ENCODE measurements at regions not wholly inside any gene's neighbourhood (a gene's known extent, or its start where the extent isn't known, plus 50 kb on each side); places are given as distances from the start of the nearest gene placed in this dataset.

- H2BK5ac ChIP-seq (ENCODE audit: low read depth, low read length): no peak overlapping the region
- no peaks in the 10 kb centered on the region for H3K4me1 ChIP-seq (replicated peaks in 1 of 4; ENCODE audit: control insufficient read depth in 3 of 4, insufficient read depth in 4 of 4, low read length in 3 of 4)
- no peaks in the 10 kb centered on the region for H3K27me3 ChIP-seq (replicated peaks in 1 of 4; ENCODE audit: control insufficient read depth in 3 of 4, extremely low read depth in 1 of 4, insufficient read depth in 3 of 4, low read length in 3 of 4)
- no peak overlapping the region for H4K8ac ChIP-seq (ENCODE audit: extremely low read depth, insufficient read depth, low read length)
- no peak overlapping the region for H3K14ac ChIP-seq (ENCODE audit: insufficient read length)
- no peak overlapping the region for H3K4ac ChIP-seq (replicated peaks; ENCODE audit: insufficient read length, low read depth, low read length)
- H3K4me2 ChIP-seq (ENCODE audit: insufficient read depth in 1 of 2, low read depth in 2 of 2, low read length in 2 of 2): no peak overlapping the region
- no peak overlapping the region for H2BK12ac ChIP-seq (ENCODE audit: low read depth, low read length)
- H2BK15ac ChIP-seq (ENCODE audit: low read length): no peak overlapping the region
- no peak for DNase-seq (ENCODE audit: low read depth in 1 of 2, low spot score in 2 of 2)
- H3K23ac ChIP-seq (ENCODE audit: insufficient read length): no peak overlapping the region
- no peaks in the 10 kb centered on the region for H4K20me1 ChIP-seq (replicated peaks in 1 of 2; ENCODE audit: control insufficient read depth in 1 of 2, insufficient read depth in 2 of 2, low read length in 2 of 2)
- no peaks in the 10 kb centered on the region for H3K79me1 ChIP-seq (ENCODE audit: low read depth, low read length)
- H2BK120ac ChIP-seq (replicated peaks; ENCODE audit: low read depth, low read length): no peak overlapping the region
- H3K56ac ChIP-seq (replicated peaks; ENCODE audit: insufficient read length, low read depth, low read length): no peak overlapping the region
- CTCF ChIA-PET (ENCODE audit: partially characterized antibody): no interaction called here
- no peak overlapping the region for H4K5ac ChIP-seq (ENCODE audit: insufficient read length, low read depth, low read length)
- H3K79me2 ChIP-seq (ENCODE audit: control insufficient read depth in 1 of 2, insufficient read depth in 2 of 2, low read length in 2 of 2): no peaks in the 10 kb centered on the region
- no peak overlapping the region for H2AFZ ChIP-seq (ENCODE audit: low read length)
- no peak overlapping the region for H2AK5ac ChIP-seq (ENCODE audit: low read depth, low read length)
- H3K9me3 ChIP-seq (ENCODE audit: insufficient read depth in 2 of 2, low read depth in 1 of 2, low read length in 1 of 2): no peaks in the 10 kb centered on the region
- H3K4me3 ChIP-seq (ENCODE audit: extremely low read depth in 1 of 4, insufficient read depth in 2 of 4, low read depth in 3 of 4, low read length in 4 of 4): no peak overlapping the region
- WGBS, 2 experiments (ENCODE audit: extremely low coverage in 1 of 2, insufficient coverage in 1 of 2, insufficient read length in 1 of 2, insufficient replicate concordance in 2 of 2, low coverage in 1 of 2, low lambda C conversion rate in 2 of 2, missing lambda C conversion rate in 1 of 2): 92% methylated on average over 4 of the region's 4 CpGs; no CpG with 5 or more reads in 1 of the 2 experiments
- H3K36me3 ChIP-seq (ENCODE audit: control insufficient read depth in 2 of 4, insufficient read depth in 4 of 4, low read length in 3 of 4): no peaks in the 10 kb centered on the region
- POLR2A ChIA-PET (ENCODE audit: partially characterized antibody): no interaction called here
- H3K23me2 ChIP-seq (ENCODE audit: low read depth, low read length): no peaks in the 10 kb centered on the region
- H2BK20ac ChIP-seq (ENCODE audit: low read length): no peak overlapping the region
- H4K91ac ChIP-seq (replicated peaks; ENCODE audit: insufficient read length, low read length): no peak overlapping the region
- no peak overlapping the region for H3K18ac ChIP-seq (ENCODE audit: extremely low read depth, low read length)
- H3K9ac ChIP-seq (replicated peaks in 1 of 4; ENCODE audit: extremely low read depth in 1 of 4, low read depth in 3 of 4, low read length in 3 of 4): no peak overlapping the region
- no peak for FAIRE-seq
- H3K27ac ChIP-seq (ENCODE audit: low read depth, low read length): no peak overlapping the region
- TF ChIP-seq ATF2 (IDR thresholded peaks at IDR 0.05; ENCODE audit: low read length): no peak
- TF ChIP-seq CHD2 (IDR thresholded peaks at IDR 0.05; ENCODE audit: low read length): no peak
- TF ChIP-seq KDM4A (IDR thresholded peaks at IDR 0.05; ENCODE audit: low read depth, low read length, severe bottlenecking): no peak
- no peak for TF ChIP-seq EZH2 (IDR thresholded peaks at IDR 0.05; ENCODE audit: low read depth, low read length, severe bottlenecking)
- no peak for TF ChIP-seq RXRA (IDR thresholded peaks at IDR 0.05; ENCODE audit: insufficient read depth, low read depth, low read length)
- no peak for TF ChIP-seq SAP30 (IDR thresholded peaks at IDR 0.05; ENCODE audit: insufficient read depth, insufficient replicate concordance, low read length)
- no peak for TF ChIP-seq POU5F1 (IDR thresholded peaks at IDR 0.05; ENCODE audit: low read depth, low read length)
- TF ChIP-seq RNF2 (IDR thresholded peaks at IDR 0.05; ENCODE audit: borderline replicate concordance, low read depth, low read length, missing control alignments, poor library complexity, severe bottlenecking): no peak
- TF ChIP-seq TEAD4 (IDR thresholded peaks at IDR 0.05; ENCODE audit: low read depth, low read length): no peak
- TF ChIP-seq E2F6 (IDR thresholded peaks at IDR 0.05): no peak
- no peak for TF ChIP-seq BACH1 (IDR thresholded peaks at IDR 0.05; ENCODE audit: low read length)
- TF ChIP-seq CTBP2 (IDR thresholded peaks at IDR 0.05; ENCODE audit: borderline replicate concordance, insufficient read depth, insufficient read length, low read length): no peak
These were observed 50.7 kb upstream of the MAOA start for GRCh38 chrX:43605351-43605750.
